ENCODE measurements at regions not wholly inside any gene's neighbourhood (a gene's known extent, or its start where the extent isn't known, plus 50 kb on each side); places are given as distances from the start of the nearest gene placed in this dataset.

- TF ChIP-seq CTCF (IDR thresholded peaks at IDR 0.05; ENCODE audit: extremely low read depth in 1 of 2, insufficient read depth in 1 of 2, low read depth in 1 of 2, low read length in 2 of 2), result no peak
- TF ChIP-seq POLR2A (IDR thresholded peaks at IDR 0.05; ENCODE audit: low read depth, low read length), result no peak
- no peak for TF ChIP-seq EZH2 (IDR thresholded peaks at IDR 0.05; ENCODE audit: borderline replicate concordance, low read depth, low read length, severe bottlenecking)
- TF ChIP-seq POLR2AphosphoS5 (IDR thresholded peaks at IDR 0.05; ENCODE audit: insufficient read depth, low read depth, low read length), result no peak
- TF ChIP-seq MAX (IDR thresholded peaks at IDR 0.05; ENCODE audit: insufficient read depth, insufficient read length), result no peak
- TF ChIP-seq JUN (IDR thresholded peaks at IDR 0.05; ENCODE audit: borderline replicate concordance, insufficient read depth, insufficient read length, low read depth), result no peak
- no peak for TF ChIP-seq GATA2 (IDR thresholded peaks at IDR 0.05; ENCODE audit: insufficient read depth, insufficient read length, low read depth, low read length)
These were observed 435.2 kb upstream of the NAALADL2 start for GRCh38 chr3:174423936-174424335.

Measured in endothelial cell of umbilical vein (primary cell).